GM12874 (cell line): ENCODE measurements at regions not wholly inside any gene's neighbourhood (a gene's known extent, or its start where the extent isn't known, plus 50 kb on each side); places are given as distances from the start of the nearest gene placed in this dataset.

Experiments used
- CTCF ChIP-seq: IDR thresholded peaks from 2 replicates; pipeline ENCODE4 v1.5.1; 2011; ENCODE audit warnings: low read depth, mild to moderate bottlenecking, control low read depth, low read length, moderate library complexity; ENCODE audit not compliant: insufficient read depth

GRCh38 chr2:129490641-129491040 lies 488.8 kb upstream of the RAB6C start:
- TF ChIP-seq CTCF = no peak

GRCh38 chr2:129491308-129491707 lies 488.2 kb upstream of the RAB6C start:
- TF ChIP-seq CTCF = no peak

GRCh38 chr2:129492548-129492947 lies 486.9 kb upstream of the RAB6C start:
- no peak for TF ChIP-seq CTCF

- TF ChIP-seq CTCF = no peak
These were observed 479.7 kb upstream of the RAB6C start for GRCh38 chr2:129499747-129500146.

GRCh38 chr2:129502781-129503180 lies 476.7 kb upstream of the RAB6C start:
- no peak for TF ChIP-seq CTCF

- TF ChIP-seq CTCF = no peak
These were observed 474.8 kb upstream of the RAB6C start for GRCh38 chr2:129504646-129505045.

GRCh38 chr2:129518937-129519336 lies 460.5 kb upstream of the RAB6C start:
- no peak for TF ChIP-seq CTCF

- TF ChIP-seq CTCF = no peak
These were observed 430.6 kb upstream of the RAB6C start for GRCh38 chr2:129548880-129549279.
